ENCODE measurements at regions not wholly inside any gene's neighbourhood (a gene's known extent, or its start where the extent isn't known, plus 50 kb on each side); places are given as distances from the start of the nearest gene placed in this dataset.
"Not testable (repeated sequence)": the region's sequence is repeated elsewhere in the genome, so short reads cannot be mapped to it uniquely, and the experiment has no call there.

GRCh38 chr18:8501044-8501443, 108.2 kb upstream of the RAB12 start:
- no peak for DNase-seq

DNA sequence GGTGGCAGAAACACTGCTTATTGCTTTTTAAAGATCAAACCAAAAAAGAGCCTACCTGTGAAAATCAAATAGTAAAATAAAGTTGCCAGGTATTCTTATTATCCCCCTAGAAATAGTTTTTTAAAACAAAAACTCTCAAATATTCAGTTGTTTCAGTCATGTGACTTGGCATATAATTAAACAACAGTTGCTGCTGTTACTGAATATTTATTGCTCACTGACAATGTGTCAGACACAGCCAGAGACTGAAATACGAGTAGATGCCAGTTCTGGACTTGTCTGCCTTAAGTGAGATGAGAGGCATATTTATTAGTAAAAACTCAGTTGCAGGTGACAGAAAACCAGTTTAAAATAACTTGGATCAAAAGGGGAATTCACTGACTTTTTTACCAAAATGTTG, 106.0 kb upstream of the RAB12 start:
- DNase-seq = no peak

DNA sequence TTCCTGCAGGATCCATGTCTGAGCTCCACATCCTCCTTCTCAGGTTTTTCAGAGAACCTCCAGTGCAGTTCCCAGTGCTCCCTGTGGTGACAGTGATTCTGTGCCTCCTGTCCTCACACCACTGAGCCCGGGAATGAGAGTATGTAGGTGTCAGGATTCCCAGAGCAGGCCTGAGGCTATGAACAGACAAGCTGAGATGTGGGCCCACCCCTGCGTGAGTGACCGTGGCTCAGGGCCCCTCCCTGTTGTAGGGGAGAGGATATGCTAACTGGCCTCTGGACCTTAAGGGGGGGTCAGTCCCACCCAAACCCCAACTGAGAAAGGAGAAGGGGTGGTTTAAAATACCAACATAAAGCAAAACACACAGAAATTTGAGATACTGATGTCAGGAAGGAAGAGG, 104.8 kb upstream of the RAB12 start:
- no peak for DNase-seq

- no peak for DNase-seq
Observed at GRCh38 chr18:8504880-8505435, 104.3 kb upstream of the RAB12 start.

- DNase-seq = no peak
Observed at GRCh38 chr18:8506251-8507049, 102.8 kb upstream of the RAB12 start.

GRCh38 chr18:8507361-8507760, 101.9 kb upstream of the RAB12 start:
- DNase-seq = no peak

DNA sequence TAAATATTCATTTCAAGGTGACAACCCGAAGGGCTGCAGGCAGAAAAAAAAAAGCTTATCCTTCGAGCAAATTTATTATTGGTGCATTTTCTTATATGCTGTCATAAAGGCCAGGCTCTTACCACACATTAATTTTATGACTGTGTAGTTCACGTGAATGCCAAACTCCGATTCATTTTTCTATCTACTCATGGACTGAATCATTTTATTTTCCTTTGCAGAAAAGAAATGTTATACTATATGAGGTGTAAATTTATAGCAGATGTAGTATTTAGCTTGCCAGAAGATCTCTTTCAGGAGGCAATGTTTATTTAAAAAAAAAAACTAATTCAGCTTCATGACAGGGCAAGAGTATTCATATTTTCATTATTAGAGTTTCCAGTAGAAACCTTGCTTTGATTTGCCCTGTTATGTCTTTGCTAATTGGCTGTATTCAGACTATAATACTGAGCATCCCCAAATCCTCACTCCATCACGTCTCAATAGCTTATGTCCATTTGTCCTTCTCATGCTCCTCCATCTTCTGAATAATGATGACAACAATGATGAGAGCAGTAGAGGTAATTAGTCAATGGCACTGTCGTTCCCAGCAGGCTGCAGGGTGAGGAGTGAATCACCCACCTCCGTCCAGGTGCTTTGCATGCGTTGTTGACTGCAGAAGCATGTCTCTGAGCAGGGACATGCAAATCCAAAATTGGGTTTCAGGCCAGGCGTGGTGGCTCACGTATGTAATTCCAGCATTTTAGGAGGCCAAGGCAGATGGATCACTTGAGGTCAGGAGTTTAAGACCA, 101.1 kb upstream of the RAB12 start:
- DNase-seq = no peak

GRCh38 chr18:8513249-8513648, 96.0 kb upstream of the RAB12 start:
- no peak for DNase-seq

DNA sequence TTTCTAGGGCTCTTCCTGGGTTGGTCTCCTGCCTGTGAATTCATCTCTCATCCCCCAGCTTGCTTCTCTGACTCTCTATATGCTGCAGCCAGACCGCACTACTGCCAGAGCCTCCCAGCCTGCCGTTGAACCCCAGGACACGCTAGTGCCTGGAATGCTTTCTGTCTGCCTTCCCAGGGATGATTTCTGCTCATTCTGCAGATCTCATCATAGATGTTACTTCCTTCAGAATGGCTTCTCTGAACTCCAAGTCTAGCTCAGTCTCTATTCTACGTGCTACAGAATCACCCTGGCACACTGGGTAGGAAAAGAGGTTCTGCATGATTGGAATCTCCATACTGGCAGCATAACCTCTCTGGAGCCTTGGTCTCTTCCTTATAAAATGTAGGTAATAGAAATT, 94.8 kb upstream of the RAB12 start:
- no peak for DNase-seq

- no peak for DNase-seq
Observed at GRCh38 chr18:8515142-8515865, 93.9 kb upstream of the RAB12 start.

DNA sequence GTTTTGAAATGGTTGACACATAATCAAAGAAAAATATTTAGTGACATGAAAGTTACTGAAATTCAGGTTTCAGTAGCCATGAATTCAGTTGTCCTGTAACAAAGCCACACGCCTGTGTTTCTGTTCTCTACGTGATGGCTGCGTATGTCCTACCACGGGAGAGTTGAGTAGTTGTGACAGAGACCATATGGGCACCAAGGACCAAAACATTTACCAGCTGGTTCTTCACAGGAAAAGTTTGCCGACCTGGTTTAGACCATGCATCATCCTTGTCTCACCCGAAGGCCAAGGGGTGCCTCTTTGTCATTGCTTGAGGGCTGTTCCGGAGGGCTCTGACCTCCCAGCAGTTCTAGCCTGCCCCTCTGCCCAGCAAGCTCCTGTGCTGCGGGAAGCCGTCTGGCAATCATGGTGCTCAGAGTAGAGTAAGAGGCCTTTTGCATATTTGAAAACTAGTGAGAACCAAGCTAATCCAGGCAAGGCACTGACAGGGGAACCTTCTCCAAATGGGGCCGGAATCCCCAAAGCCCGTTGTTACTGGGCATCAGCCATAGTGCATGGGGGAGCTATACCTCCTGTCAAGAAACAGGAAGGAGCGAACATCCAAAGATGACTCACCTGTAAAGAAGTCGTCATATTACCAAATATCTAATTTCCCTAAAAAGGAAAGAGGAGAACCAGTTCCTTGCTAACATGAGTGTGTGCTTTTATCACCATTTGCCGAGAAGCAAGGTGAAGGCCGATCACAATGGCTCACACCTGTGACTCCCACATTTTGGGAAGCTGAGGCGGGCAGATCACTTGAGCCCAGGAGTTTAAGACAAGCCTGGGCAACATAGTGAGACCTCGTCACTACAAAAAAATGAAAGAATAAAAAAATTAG, 92.6 kb upstream of the RAB12 start:
- no peak for DNase-seq

DNA sequence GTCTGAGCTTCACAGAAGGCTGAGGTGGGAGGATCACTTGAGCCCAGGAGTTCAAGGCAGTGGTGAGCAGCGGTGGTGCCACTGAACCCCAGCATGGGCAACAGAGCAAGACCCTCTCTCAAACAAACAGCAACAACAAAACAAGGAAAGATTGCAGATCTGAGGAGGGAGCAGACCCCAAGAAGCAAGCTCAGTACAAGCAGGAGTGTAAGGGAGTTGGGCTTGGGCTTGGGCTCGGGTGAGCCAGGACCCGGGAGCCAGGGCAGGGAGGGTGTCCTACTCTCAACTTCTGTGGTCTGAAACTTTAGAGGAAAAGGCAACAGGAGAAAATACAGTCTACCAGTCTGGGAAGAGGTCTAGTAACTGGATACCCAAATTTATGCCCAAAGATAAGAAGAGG, 92.0 kb upstream of the RAB12 start:
- no peak for DNase-seq

DNA sequence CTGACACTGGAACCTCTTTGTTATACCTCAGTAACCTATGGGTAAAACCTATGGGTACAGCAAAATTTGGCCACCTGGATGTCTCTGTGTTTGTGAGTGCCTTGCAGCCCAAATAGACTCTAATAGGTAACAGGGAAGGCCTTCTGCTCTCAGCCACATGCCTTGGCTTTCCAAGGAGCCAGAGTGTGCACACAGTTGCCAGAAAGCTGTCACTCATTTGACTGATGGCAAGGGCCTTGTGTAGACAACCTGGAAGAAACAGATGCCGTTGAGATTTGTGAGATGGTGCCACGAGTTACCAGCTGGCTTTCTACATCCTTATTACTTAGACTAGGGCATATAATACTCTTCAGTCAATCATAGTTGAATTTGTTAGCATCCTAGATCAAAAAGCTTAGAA, 90.1 kb upstream of the RAB12 start:
- DNase-seq = no peak

DNA sequence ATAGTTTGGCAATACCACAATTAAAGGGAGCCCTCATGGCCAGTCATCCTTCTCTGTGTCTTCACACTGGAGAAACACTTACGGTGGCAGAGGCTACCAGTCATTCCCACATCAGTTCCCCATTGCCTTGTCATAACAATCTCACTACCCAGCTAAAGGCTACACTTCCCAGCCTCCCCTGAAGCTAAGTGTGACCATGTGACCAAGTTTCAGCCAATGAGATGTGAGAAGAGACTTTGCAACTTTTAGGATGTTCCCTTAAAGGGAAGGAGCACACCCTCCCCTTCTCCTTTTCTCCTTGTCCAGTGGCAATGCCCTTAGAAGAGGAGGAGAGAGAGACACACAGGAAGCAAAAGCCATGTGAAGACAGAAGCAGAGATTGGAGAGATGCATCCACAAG, 89.0 kb upstream of the RAB12 start:
- DNase-seq = no peak

DNA sequence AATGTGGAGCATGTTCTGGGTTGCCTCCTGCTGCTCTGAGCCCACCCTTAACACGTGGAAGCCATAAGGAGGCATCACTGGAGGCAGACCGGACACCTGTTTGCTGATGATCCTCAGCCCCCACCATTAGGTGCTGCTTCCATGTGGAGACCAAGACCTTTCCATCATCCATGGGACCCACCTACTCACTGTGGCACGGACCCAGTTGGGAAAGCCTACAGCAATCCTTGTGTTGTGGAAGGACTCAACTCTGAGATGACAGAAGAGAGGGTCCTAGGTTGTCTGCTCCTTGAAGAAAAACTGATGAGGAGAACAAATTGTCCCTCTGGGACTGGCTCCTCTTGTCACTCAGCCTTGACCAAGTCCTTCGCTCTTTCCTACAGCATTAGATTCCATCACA, 86.5 kb upstream of the RAB12 start:
- no peak for DNase-seq

DNA sequence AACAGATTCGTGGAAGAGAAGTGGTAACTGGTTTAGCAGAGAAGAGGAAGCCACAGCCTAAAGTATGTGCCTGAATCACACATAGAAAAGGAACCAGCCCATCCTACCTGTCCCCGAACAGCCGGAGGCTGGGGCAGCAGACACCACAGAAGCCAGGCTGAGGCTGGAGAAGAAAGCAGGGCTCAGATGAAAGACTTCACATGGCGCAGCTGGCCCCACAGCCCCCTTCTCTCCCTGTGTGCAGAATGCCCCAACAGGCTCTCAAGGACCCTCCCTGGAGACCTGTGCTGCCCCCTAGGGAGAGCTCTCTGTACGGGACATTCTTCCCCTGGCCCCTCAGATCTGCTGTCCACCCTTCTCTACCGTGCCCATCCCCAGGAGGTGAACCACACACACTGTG, 83.5 kb upstream of the RAB12 start:
- no peak for DNase-seq

GRCh38 chr18:8526332-8526731, 82.9 kb upstream of the RAB12 start:
- no peak for DNase-seq

GRCh38 chr18:8529609-8530008, 79.6 kb upstream of the RAB12 start:
- no peak for DNase-seq

- DNase-seq = not testable (repeated sequence)
Observed at GRCh38 chr18:8531084-8531483, 78.2 kb upstream of the RAB12 start.

DNA sequence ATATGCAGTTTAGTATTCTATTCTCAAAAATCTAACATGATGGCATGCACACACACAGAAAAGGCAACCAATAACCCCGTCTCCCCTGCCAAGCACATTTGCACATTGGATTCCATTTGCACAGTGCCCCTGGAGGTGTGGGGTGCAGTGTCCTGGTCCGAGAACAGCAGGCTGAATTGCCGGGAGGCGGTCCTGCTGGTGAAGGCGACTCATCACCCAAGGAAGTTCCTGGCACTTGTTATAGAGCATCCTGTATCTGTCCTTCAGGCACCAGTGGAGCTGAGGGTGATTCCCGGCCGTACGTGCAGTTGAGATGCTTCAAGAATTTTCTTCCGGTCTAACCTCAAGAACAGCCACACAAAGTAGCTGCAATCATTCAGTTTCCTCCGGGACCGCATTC, 73.0 kb upstream of the RAB12 start:
- DNase-seq = no peak

DNA sequence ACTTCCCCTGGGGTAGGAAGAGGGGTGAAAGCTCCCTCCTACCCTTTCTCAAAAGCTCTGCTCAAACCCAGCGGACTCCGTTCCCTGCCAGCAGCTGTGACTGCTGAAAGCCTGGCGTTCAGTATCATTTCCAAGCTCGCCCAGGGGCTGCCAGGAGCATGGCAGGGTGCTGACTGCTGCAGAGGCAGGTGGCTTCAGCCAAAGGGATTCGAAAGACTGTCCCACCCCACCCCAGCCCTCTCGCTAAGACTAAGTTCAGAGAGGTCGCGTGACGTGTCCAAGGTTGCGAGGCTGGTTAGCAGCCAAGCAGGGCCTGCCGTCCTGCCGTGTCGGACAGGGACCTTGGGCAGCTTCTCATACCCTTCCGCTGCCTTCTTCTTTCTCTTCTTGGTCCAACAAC, 72.3 kb upstream of the RAB12 start:
- no peak for DNase-seq

GRCh38 chr18:8537400-8537799, 71.8 kb upstream of the RAB12 start:
- no peak for DNase-seq

Measured in T-helper 2 cell (primary cell).